Hematopoietic multipotent progenitor cell treated with erythropoietin and hydrocortisone succinate and interleukin-3 and kit ligand, for 6 days (in vitro differentiated cells): ENCODE measurements at regions not wholly inside any gene's neighbourhood (a gene's known extent, or its start where the extent isn't known, plus 50 kb on each side); places are given as distances from the start of the nearest gene placed in this dataset.

Experiments
- DNase-seq: peaks from one replicate; pipeline ENCODE4 v3.0.0-alpha.2; 2015

- no peak for DNase-seq
Observed at GRCh38 chr2:60285626-60286316, 267.7 kb downstream of the BCL11A start.

DNA sequence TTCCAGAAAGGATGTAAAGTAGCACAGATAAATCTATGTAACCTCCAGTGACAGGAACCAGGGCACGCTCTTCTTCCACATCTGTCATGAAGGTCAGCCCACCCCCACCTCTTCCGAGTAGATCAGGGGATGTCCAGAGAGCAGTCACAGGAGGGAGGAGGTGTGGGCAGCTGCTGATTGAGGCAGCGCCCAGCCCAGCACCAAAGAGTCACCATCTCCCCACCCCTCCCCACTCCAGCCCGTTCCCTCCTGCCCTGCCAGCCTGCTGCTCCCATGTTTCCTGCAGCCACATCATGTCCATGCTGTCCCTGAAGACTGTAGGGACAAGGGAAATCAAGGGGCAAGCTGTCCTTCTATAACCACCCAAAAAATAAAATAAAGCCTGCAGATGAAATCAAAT, 269.8 kb downstream of the BCL11A start:
- DNase-seq: no peak

DNA sequence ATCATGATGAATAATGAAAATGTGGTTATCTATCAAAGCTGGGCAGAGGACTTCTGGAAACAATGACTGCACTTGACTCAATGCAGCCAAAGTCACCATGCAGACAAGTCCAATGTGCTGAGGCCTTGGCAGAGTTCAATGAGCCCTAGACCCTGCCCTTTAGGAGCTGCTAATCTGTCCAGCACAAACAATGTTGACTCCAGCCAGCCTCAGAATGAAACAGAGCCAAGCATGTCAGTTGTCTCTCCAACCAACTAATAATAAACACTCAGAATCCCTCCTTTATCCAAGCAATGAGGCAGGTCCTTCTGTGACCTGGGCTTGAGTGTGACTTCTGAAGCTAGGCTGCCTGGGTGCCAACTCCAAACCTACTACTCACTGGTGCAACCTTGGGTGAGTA, 270.6 kb downstream of the BCL11A start:
- DNase-seq: no peak

DNA sequence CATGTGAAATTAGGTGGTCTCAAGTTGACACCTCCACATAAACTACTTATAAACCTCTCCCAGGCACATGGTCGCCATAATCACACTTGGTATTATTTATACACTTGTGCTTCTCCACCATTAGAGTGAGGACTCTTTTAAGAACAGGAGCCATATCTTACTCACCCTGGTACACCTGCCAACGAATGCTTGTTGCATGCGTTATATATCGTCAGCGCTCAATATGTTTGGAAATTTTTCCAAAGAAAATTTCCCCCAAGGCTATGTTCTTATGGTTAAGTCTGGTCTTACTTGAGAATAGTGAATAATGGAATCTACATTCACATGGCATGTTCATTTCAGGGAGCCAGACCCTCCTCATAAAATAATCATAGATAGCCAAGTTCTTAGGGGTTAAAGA, 271.7 kb downstream of the BCL11A start:
- DNase-seq: no peak

DNA sequence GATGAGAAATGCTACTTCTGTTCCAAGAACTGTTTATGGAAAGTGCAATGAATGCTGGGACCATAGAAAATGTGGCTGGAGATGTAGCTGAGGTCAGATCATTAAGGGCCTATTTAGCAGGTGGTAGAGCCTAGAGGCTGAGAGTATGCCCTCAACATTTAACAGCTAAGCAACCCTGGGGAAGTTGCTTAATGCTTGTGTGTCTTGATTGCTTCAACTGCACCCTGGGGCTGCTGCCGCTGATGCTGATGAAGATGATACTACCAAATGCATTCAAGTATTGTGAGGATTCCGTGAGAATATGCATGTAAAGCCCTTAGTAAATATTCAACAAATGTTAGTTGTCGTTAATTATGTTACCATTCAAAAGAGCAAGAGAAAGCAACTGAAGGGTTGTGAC, 273.2 kb downstream of the BCL11A start:
- DNase-seq: peak; percentile 10

GRCh38 chr2:60278906-60279305, 274.5 kb downstream of the BCL11A start:
- no peak for DNase-seq

- DNase-seq: no peak
Observed at GRCh38 chr2:60275958-60276357, 277.5 kb downstream of the BCL11A start.

DNA sequence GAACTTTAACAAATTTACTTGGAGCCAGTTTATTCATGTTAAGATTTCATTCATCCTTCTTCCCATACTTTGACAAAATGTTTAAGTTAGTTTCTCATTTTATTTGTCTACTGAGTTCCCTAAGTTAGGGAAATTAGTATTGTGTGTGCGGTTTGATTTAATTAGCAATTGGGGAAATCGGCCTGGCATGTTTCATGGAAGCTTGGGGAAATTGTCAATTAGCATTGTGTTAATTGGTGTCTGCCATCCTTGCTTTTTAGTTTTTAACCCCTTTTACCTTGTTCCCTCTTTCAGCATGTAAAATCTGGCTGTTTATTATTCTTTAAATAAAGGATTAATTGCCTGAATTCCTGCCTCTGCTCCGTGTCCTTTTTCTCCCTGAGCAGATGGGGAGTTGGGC, 279.6 kb downstream of the BCL11A start:
- DNase-seq: no peak

DNA sequence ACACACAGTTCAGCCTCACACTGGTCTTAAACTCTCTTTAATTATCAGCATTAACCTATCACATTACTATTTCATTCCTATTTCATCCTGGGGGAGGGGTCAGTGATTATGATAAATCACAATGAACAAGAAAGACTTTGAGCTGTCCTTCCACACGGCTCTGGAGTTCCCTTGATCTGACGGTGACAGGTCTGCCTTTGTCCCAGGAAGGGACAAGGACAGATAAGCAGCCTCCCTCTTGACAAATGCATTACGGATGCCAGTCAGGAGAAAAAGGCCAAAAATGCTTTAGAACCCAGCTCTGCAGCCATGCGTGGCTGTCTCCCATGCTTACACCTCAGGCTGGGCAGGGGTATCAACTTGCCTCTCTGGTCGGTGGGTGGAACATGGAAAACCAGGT, 281.7 kb downstream of the BCL11A start:
- DNase-seq: no peak

DNA sequence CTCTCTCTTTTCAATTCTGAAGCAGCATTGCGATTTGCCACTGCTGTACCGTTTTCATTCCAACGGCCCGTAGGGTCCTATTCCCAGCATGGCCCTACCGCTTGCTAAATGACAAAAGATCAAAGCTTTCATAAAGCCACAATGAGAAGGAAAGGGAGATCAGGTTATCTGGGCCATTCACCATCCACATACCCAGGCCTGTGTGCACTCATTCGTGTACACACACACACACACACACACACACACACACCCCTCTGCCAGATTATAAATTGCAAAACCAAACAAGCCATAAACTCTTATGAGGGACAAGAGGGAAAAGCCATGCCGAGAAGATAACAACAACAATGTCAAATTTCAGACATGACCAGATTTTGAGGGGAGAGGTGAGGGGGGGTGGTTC, 282.3 kb downstream of the BCL11A start:
- DNase-seq: no peak

- DNase-seq: no peak
Observed at GRCh38 chr2:60268661-60269060, 284.8 kb downstream of the BCL11A start.

- no peak for DNase-seq
Observed at GRCh38 chr2:60268032-60268431, 285.4 kb downstream of the BCL11A start.

GRCh38 chr2:60267122-60267521, 286.3 kb downstream of the BCL11A start:
- no peak for DNase-seq

GRCh38 chr2:60262178-60262577, 291.3 kb downstream of the BCL11A start:
- no peak for DNase-seq

DNA sequence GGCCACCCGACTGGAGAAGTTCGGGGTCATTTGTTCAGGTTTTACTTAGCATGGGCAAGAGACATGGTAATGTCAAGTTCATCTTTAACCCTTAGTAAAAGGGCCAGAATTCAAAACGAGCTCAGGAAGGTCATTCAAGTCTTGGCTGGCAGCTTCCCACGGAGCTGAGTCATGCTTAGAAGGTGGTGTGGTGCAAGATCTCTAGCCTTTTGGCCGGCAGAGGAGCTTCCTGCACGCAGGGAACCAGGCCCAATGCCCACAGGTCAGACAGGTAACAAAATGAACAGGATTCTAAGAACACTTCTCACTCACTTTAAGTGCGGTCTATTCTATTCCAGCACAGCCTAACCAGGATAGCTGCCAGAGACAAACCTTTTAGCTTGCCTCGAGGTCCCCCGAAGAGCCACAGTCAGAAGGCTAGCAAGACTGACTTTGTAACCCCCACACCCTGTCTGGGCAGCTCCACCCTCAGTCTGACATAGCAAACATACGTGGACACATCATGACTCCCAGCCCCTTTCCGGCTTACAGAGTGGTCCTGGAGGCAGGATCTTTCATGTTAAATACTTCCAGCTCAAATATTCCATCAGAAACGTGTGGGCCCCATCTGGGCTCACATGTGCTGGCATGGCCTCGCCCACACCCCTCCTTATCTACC, 292.7 kb downstream of the BCL11A start:
- DNase-seq: peak; percentile 18

DNA sequence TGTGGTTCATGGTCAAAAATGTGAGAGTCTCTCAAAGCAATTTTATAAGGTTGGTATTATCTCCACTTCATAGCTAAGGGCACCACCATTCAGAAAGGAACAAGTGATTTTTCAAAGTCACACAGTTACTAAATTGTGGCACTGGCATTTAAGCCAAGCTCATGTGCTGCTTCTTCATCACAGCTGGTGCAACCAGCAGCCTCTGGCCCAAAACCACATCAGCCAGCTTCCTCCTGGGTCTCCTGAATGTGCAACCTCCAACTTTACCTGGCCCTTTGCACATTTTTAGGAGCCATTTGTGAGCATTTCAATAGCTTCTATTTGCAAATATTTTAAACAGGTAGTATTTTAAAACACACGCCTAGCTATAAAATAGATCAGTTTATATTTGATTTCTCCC, 293.7 kb downstream of the BCL11A start:
- no peak for DNase-seq

- no peak for DNase-seq
Observed at GRCh38 chr2:60252581-60253150, 300.8 kb downstream of the BCL11A start.

DNA sequence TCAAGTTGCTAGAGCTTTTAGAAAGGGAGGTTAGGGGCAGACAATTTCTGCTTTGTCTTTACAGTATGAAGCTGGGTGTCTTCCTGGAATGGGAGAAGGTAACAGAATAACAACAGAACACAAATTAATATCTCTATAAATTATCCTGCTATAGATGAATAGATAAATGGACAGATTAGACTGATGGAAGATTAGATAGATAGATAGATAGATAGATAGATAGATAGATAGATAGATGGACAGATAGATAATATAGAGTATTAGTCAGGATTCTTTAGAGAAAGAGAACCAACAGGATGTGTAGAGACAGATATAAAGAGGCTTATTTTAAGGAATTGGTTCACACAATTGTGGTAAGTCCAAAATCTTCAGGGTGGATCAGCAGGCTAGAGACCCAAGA, 302.2 kb downstream of the BCL11A start:
- DNase-seq: no peak

DNA sequence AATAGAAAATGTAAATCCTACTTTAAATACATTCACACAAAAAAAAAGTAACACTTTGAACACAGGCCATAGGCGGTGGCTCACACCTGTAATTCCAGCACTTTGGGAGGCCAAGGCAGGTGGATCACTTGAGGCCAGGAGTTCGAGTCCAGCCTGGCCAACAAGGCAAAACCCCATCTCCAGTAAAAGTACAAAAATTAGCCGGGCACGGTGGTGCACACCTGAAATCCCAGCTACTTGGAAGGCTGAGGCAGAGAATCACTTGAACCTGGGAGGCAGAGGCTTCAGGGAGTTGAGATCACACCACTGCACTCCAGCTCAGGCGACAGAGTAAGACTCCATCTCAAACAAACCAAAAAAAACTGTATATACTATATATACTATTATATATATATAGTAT, 303.6 kb downstream of the BCL11A start:
- DNase-seq: no peak

DNA sequence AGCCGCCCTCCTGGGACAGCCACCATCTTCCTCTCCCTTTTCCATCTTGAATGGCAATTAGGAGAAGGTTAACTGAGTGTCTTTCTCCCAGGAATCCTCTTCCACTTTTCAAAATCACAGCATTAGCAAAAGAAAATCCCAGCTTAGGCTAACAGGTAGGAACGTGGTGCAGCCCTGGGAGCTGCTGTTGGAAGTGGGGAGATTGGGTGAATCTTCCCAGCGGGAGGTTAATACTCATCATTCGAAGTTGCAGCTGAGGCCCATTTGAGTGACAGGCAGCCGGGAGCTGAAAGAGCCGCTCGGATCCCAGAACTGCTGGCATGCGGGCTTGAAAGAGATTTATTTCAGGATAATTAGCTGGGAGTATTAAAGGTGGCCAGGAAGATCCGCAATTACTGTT, 306.0 kb downstream of the BCL11A start:
- DNase-seq: no peak

- peak; percentile 10 for DNase-seq
Observed at GRCh38 chr2:60246583-60246982, 306.9 kb downstream of the BCL11A start.

- no peak for DNase-seq
Observed at GRCh38 chr2:60234274-60234986, 319.0 kb downstream of the BCL11A start.

DNA sequence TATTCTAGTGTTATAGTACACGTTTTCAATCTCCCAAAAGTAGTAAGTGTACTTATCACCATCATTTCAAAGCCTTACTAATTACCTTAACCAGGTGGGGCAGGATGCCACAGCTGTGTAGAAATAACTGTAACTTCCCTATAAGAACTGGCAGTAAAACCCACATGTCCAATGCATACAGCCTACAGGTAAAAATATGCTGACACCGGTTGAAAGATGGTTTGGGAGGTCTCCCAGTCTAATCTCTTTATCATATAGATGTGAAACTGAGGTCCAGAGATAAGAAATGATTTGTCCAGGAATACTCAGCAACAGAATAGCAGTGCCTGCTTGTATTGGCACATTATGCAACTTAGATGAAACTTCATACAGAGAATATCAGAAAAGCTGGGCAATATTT, 322.9 kb downstream of the BCL11A start:
- no peak for DNase-seq

DNA sequence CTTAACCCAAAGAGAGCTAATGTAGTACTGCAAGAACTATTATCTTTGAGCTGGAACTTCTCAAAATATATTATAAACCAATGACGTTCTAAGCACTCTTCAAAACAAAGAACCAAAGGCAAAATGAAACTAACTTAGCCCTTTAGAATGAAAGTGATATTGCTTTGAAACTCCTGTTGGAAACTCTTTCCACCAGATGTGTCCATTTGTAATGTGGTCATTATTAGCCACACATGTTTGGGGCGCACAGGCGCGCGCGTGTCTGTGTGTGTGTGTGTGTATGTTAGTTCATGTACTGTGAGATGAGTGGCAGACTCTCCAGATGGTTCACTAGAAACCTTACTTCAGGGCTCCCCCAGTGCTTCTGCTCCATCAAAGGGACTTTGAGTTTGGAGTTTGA, 323.4 kb downstream of the BCL11A start:
- no peak for DNase-seq
